HepG2 (cell line): ENCODE measurements at regions not wholly inside any gene's neighbourhood (a gene's known extent, or its start where the extent isn't known, plus 50 kb on each side); places are given as distances from the start of the nearest gene placed in this dataset.

ENCODE experiments used
- ATAC-seq: fragments of 200-7000 bp; cut with Tn5 transposase; 3 replicates; pipeline ENCODE4 v1.9.1; 2020; ENCODE audit warnings: mild to moderate bottlenecking, moderate library complexity
- BruUV-seq: library from RNA; stranded (reverse); fragments of 400-500 nt; replicated peaks from 2 replicates; lab custom pipeline; 2021; lab: Mats Ljungman, UMichigan
- CTCF ChIA-PET: fragments of 300-600 bp; formaldehyde crosslinking; extraction: SDS; loops from one replicate; lab custom pipeline; 2021; ENCODE audit warnings: low total read pairs, inconsistent platforms, low intra/inter-chr PET ratio; lab: Yijun Ruan, JAX
- POLR2A ChIA-PET: fragments of 350-600 bp; sonication (Branson Sonifier 250); formaldehyde crosslinking; loops from one replicate; lab custom pipeline; 2020; ENCODE audit warnings: antibody characterized with exemption, inconsistent platforms; lab: Yijun Ruan, JAX
- DNase-seq: peaks from one replicate; pipeline ENCODE4 v3.0.0-alpha.2; 2015; ENCODE audit warnings: low spot score
- FAIRE-seq: peaks from 3 replicates; lab custom pipeline; 2011; peaks lifted over from hg19 to GRCh38; lab: Jason Lieb, UNC
- H2AFZ ChIP-seq: one replicate; pipeline ENCODE4 v1.6.1; 2011; ENCODE audit warnings: low read length, inconsistent platforms
- H3K27ac ChIP-seq: fragments of 300-600 bp; 3 replicates; pipeline ENCODE4 v1.8.0; 2011; ENCODE audit warnings: mixed run types, mild to moderate bottlenecking, mixed read lengths, low read length, inconsistent platforms; ENCODE audit not compliant: insufficient read depth; ENCODE audit errors: extremely low read length
- H3K27me3 ChIP-seq, 2 experiments: fragments of 200-600 bp in 1 of 2; 2 replicates in 1 of 2; 3 replicates in 1 of 2; pipeline versions ENCODE4 v1.6.0 to v1.8.0; 2011; ENCODE audit warnings: low read length in 2 of 2, mild to moderate bottlenecking in 2 of 2, moderate library complexity in 2 of 2, inconsistent platforms in 1 of 2; ENCODE audit not compliant: insufficient read depth in 2 of 2, control insufficient read depth in 1 of 2
- H3K36me3 ChIP-seq, 2 experiments: fragments of 200-600 bp in 1 of 2; replicated peaks in 1 of 2; 2 replicates in 1 of 2; 3 replicates in 1 of 2; pipeline versions ENCODE4 v1.5.1 to v1.8.0; 2011; ENCODE audit warnings: low read length in 2 of 2, inconsistent platforms in 1 of 2; ENCODE audit not compliant: insufficient read depth in 2 of 2, control insufficient read depth in 1 of 2
- H3K4me1 ChIP-seq: 2 replicates; pipeline ENCODE4 v1.5.1; 2012; ENCODE audit warnings: low read length, inconsistent platforms; ENCODE audit not compliant: insufficient read depth
- H3K4me2 ChIP-seq: 2 replicates; pipeline ENCODE4 v1.6.0; 2011; ENCODE audit warnings: low read depth, low read length, inconsistent platforms
- H3K4me3 ChIP-seq, 3 experiments: fragments of 200-600 bp in 1 of 3; sonication (generic), shearing (Covaris generic) in 1 of 3; replicated peaks in 1 of 3; 2 replicates each; pipeline ENCODE4 v1.5.1; 2011 to 2016; ENCODE audit warnings: low read length in 3 of 3, inconsistent platforms in 2 of 3, low read depth in 2 of 3, mild to moderate bottlenecking in 2 of 3, control low read depth in 1 of 3, mixed read lengths in 1 of 3; ENCODE audit not compliant: insufficient read depth in 1 of 3
- H3K79me2 ChIP-seq: one replicate; pipeline ENCODE4 v1.6.1; 2011; ENCODE audit warnings: low read length, inconsistent platforms; ENCODE audit not compliant: insufficient read depth
- H3K9ac ChIP-seq: 2 replicates; pipeline ENCODE4 v1.6.0; 2011; ENCODE audit warnings: mild to moderate bottlenecking, low read depth, low read length, inconsistent platforms; ENCODE audit not compliant: insufficient read depth
- H3K9me3 ChIP-seq: 2 replicates; pipeline ENCODE4 v1.5.1; 2012; ENCODE audit warnings: mild to moderate bottlenecking, low read length
- H4K20me1 ChIP-seq: 2 replicates; pipeline ENCODE4 v1.6.0; 2011; ENCODE audit warnings: inconsistent platforms, mild to moderate bottlenecking, low read length, moderate library complexity; ENCODE audit not compliant: insufficient read depth
- MAFK ChIP-seq, 2 experiments: IDR thresholded peaks in 1 of 2; conservative IDR thresholded peaks in 1 of 2; 2 replicates each; pipeline ENCODE4 v1.6.1; 2011; ENCODE audit warnings: improper control_type of control experiment in 2 of 2, low read length in 2 of 2
- WGBS: methylation state at CpG from one replicate; pipeline ENCODE4 v1.1.6; 2017; ENCODE audit warnings: low lambda C conversion rate; 5-methylcytosine and 5-hydroxymethylcytosine counted together
- in situ Hi-C: cut with HindIII; loops from 2 replicates; pipeline ENCODE4 v1.10.0; 2017; ENCODE audit warnings: low pct_unique_long_range_greater_than_20kb; ENCODE audit not compliant: extremely low pct_ligation_motif_present
- intact Hi-C: fragments of 100-400 bp; cut with micrococcal nuclease; formaldehyde crosslinking; loops from one replicate; pipeline ENCODE4 v1.10.0; 2022; ENCODE audit not compliant: unreplicated experiment
- TF ChIP-seq, protein P1 (sequence below): sonication (generic); formaldehyde crosslinking; IDR thresholded peaks from 2 replicates; pipeline ENCODE4 v1.4.0; 2020; ENCODE audit warnings: mild to moderate bottlenecking, missing genetic modification reagents, borderline replicate concordance
- TF ChIP-seq, protein P2 (sequence below), 2 experiments: sonication (generic) in 1 of 2; formaldehyde crosslinking in 1 of 2; IDR thresholded peaks; 2 replicates each; pipeline versions ENCODE4 v1.4.0 to v1.6.1; 2018 to 2020; ENCODE audit warnings: missing genetic modification reagents in 2 of 2, borderline replicate concordance in 1 of 2, low read depth in 1 of 2, mild to moderate bottlenecking in 1 of 2, missing biosample characterization in 1 of 2

DNA sequence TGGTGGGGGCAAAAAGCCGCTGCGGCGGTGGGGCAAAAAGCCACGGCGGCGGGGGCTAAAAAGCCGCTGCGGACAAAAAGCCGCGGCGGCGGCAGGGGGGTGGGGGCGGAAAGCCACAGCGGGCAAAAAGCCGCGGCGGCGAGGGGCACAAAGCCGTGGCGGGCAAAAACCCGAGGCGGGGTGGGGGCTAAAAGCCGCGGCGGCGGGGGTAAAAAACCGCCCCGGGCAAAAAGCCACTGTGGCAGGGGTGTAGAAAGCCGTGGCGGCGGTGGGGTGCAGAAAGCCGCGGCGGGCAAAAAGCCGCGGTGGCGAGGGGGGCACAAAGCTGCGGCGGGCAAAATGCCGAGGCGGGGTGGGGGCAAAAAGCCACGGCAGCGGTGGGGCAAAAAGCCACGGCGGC, 3901.8 kb downstream of the SRGAP2C start (continued):
- TF ChIP-seq, protein P1, sequence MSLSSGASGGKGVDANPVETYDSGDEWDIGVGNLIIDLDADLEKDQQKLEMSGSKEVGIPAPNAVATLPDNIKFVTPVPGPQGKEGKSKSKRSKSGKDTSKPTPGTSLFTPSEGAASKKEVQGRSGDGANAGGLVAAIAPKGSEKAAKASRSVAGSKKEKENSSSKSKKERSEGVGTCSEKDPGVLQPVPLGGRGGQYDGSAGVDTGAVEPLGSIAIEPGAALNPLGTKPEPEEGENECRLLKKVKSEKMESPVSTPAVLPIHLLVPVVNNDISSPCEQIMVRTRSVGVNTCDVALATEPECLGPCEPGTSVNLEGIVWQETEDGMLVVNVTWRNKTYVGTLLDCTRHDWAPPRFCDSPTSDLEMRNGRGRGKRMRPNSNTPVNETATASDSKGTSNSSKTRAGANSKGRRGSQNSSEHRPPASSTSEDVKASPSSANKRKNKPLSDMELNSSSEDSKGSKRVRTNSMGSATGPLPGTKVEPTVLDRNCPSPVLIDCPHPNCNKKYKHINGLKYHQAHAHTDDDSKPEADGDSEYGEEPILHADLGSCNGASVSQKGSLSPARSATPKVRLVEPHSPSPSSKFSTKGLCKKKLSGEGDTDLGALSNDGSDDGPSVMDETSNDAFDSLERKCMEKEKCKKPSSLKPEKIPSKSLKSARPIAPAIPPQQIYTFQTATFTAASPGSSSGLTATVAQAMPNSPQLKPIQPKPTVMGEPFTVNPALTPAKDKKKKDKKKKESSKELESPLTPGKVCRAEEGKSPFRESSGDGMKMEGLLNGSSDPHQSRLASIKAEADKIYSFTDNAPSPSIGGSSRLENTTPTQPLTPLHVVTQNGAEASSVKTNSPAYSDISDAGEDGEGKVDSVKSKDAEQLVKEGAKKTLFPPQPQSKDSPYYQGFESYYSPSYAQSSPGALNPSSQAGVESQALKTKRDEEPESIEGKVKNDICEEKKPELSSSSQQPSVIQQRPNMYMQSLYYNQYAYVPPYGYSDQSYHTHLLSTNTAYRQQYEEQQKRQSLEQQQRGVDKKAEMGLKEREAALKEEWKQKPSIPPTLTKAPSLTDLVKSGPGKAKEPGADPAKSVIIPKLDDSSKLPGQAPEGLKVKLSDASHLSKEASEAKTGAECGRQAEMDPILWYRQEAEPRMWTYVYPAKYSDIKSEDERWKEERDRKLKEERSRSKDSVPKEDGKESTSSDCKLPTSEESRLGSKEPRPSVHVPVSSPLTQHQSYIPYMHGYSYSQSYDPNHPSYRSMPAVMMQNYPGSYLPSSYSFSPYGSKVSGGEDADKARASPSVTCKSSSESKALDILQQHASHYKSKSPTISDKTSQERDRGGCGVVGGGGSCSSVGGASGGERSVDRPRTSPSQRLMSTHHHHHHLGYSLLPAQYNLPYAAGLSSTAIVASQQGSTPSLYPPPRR (CRISPR knock-in tag) = no peak

DNA sequence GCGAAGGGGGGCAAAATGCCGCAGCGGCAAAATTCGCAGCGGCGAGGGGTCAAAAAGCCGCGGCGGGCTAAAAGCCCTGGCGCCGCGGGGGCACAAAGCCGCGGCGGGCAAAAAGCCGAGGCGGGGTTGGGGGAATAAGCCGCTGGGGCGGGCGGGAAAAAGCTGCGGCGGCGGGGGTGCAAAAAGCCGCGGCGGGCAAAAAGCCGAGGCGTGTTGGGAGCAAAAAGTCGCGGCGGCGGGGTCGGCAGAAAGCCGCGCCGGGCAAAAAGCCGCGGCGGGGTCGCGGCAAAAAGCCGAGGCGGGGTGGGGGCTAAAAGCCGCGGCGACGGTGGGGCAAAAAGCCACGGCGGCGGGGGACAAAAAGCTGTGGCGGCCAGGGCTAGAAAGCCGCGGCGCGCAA, 3902.5 kb downstream of the SRGAP2C start:
- H3K4me3 ChIP-seq = no peak overlapping the region
- no TSS peak for BruUV-seq
- no peak overlapping the region for H3K4me2 ChIP-seq
- H3K9me3 ChIP-seq = peaks cover 33% of the 10 kb centered on the region
- TF ChIP-seq, protein P2, sequence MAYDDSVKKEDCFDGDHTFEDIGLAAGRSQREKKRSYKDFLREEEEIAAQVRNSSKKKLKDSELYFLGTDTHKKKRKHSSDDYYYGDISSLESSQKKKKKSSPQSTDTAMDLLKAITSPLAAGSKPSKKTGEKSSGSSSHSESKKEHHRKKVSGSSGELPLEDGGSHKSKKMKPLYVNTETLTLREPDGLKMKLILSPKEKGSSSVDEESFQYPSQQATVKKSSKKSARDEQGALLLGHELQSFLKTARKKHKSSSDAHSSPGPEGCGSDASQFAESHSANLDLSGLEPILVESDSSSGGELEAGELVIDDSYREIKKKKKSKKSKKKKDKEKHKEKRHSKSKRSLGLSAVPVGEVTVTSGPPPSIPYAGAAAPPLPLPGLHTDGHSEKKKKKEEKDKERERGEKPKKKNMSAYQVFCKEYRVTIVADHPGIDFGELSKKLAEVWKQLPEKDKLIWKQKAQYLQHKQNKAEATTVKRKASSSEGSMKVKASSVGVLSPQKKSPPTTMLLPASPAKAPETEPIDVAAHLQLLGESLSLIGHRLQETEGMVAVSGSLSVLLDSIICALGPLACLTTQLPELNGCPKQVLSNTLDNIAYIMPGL (CRISPR knock-in tag; IDR thresholded peaks at IDR 0.05; ENCODE audit: borderline replicate concordance in 1 of 2, low read depth in 1 of 2) = no peak
- 0 out of 4 replicates have a peak, but pooled peaks of 1 of the 2 experiments have one; percentile 29 for TF ChIP-seq MAFK (conservative IDR thresholded peaks at IDR 0.05 in 1 of 2, IDR thresholded peaks at IDR 0.05 in 1 of 2; ENCODE audit: low read length in 2 of 2)
- no peak overlapping the region for H3K27ac ChIP-seq
- H4K20me1 ChIP-seq = no peaks in the 10 kb centered on the region
- no peaks in the 10 kb centered on the region for H3K79me2 ChIP-seq
- no peak overlapping the region for H3K9ac ChIP-seq
- in situ Hi-C loops = no loop called here
- intact Hi-C loops = no loop called here
- H3K27me3 ChIP-seq = no peaks in the 10 kb centered on the region
- ChIA-PET POLR2A (no interaction called here), CTCF (no interaction called here)
- 94% methylated on average over 55 of the region's 55 CpGs for WGBS
- no peak for ATAC-seq
- H3K4me1 ChIP-seq = no peaks in the 10 kb centered on the region
- no peaks in the 10 kb centered on the region for H3K36me3 ChIP-seq
- FAIRE-seq = no peak
- DNase-seq = no peak
- no peak overlapping the region for H2AFZ ChIP-seq
